Trophoblast cell (in vitro differentiated cells and primary cell): ENCODE measurements at regions not wholly inside any gene's neighbourhood (a gene's known extent, or its start where the extent isn't known, plus 50 kb on each side); places are given as distances from the start of the nearest gene placed in this dataset.
A peak's percentile ranks its signal among the peaks of the same experiment; 100 is the strongest.

Source experiments
- DNase-seq, 2 donors: peaks; one replicate each; pipeline ENCODE4 v3.0.0-alpha.2; 2016
- H2AFZ ChIP-seq: 2 replicates; pipeline ENCODE4 v1.6.1; 2013; ENCODE audit warnings: low read length, moderate library complexity, mild to moderate bottlenecking; ENCODE audit not compliant: insufficient read depth, poor library complexity
- H2AK5ac ChIP-seq: 2 replicates; pipeline ENCODE4 v1.6.1; 2013; ENCODE audit warnings: mild to moderate bottlenecking, low read length
- H2BK120ac ChIP-seq: 2 replicates; pipeline ENCODE4 v1.6.1; 2013; ENCODE audit warnings: low read length, mild to moderate bottlenecking, moderate library complexity; ENCODE audit not compliant: insufficient read depth, poor library complexity
- H2BK12ac ChIP-seq: 2 replicates; pipeline ENCODE4 v1.6.1; 2013; ENCODE audit warnings: mild to moderate bottlenecking, low read length, moderate library complexity
- H2BK5ac ChIP-seq: 2 replicates; pipeline ENCODE4 v1.6.1; 2013; ENCODE audit warnings: low read length, low read depth, moderate library complexity, mild to moderate bottlenecking; ENCODE audit not compliant: poor library complexity
- H3K14ac ChIP-seq: 2 replicates; pipeline ENCODE4 v1.6.1; 2013; ENCODE audit warnings: mild to moderate bottlenecking, low read length
- H3K18ac ChIP-seq: 2 replicates; pipeline ENCODE4 v1.6.1; 2013; ENCODE audit warnings: mild to moderate bottlenecking, low read length
- H3K23ac ChIP-seq: 2 replicates; pipeline ENCODE4 v1.6.1; 2013; ENCODE audit warnings: low read length
- H3K27ac ChIP-seq: 2 replicates; pipeline ENCODE4 v1.5.1; 2013; ENCODE audit warnings: low read depth, mild to moderate bottlenecking, inconsistent platforms, low read length, moderate library complexity
- H3K27me3 ChIP-seq: 2 replicates; pipeline ENCODE4 v1.6.1; 2013; ENCODE audit warnings: inconsistent platforms, mild to moderate bottlenecking, low read length, moderate library complexity; ENCODE audit not compliant: insufficient read depth
- H3K36me3 ChIP-seq, 2 experiments: 1 replicate in 1 of 2; 2 replicates in 1 of 2; pipeline ENCODE4 v1.6.1; 2013; ENCODE audit warnings: low read length in 2 of 2, mild to moderate bottlenecking in 2 of 2, moderate library complexity in 1 of 2; ENCODE audit not compliant: insufficient read depth in 2 of 2, control insufficient read depth in 1 of 2
- H3K4ac ChIP-seq: 2 replicates; pipeline ENCODE4 v1.6.1; 2013; ENCODE audit warnings: low read depth, mild to moderate bottlenecking, low read length, moderate library complexity
- H3K4me1 ChIP-seq, 2 experiments: 1 replicate in 1 of 2; 2 replicates in 1 of 2; pipeline ENCODE4 v1.6.1; 2013; ENCODE audit warnings: low read length in 2 of 2, mild to moderate bottlenecking in 2 of 2, moderate library complexity in 1 of 2; ENCODE audit not compliant: insufficient read depth in 2 of 2, control insufficient read depth in 1 of 2
- H3K4me2 ChIP-seq: 2 replicates; pipeline ENCODE4 v1.6.1; 2013; ENCODE audit warnings: inconsistent platforms, mild to moderate bottlenecking, low read length, moderate library complexity
- H3K4me3 ChIP-seq: 2 replicates; pipeline ENCODE4 v1.5.1; 2013; ENCODE audit warnings: mild to moderate bottlenecking, low read depth, low read length, inconsistent platforms
- H3K79me1 ChIP-seq: one replicate; pipeline ENCODE4 v1.6.1; 2013; ENCODE audit warnings: low read length
- H3K79me2 ChIP-seq: 2 replicates; pipeline ENCODE4 v1.6.1; 2013; ENCODE audit warnings: low read length, mild to moderate bottlenecking; ENCODE audit not compliant: control insufficient read depth, insufficient read depth, poor library complexity
- H3K9ac ChIP-seq: 2 replicates; pipeline ENCODE4 v1.6.1; 2013; ENCODE audit warnings: mild to moderate bottlenecking, low read length
- H3K9me3 ChIP-seq: 2 replicates; pipeline ENCODE4 v1.6.1; 2013; ENCODE audit warnings: low read depth, mild to moderate bottlenecking, control low read depth, inconsistent platforms, low read length; ENCODE audit not compliant: insufficient read depth
- H4K12ac ChIP-seq: 2 replicates; pipeline ENCODE4 v1.6.1; 2013; ENCODE audit warnings: low read depth, mild to moderate bottlenecking, low read length, moderate library complexity
- H4K8ac ChIP-seq: 2 replicates; pipeline ENCODE4 v1.6.1; 2013; ENCODE audit warnings: low read depth, mild to moderate bottlenecking, low read length, moderate library complexity
- H4K91ac ChIP-seq: one replicate; pipeline ENCODE4 v1.6.1; 2013; ENCODE audit warnings: low read depth, mild to moderate bottlenecking, low read length, moderate library complexity
- WGBS: extraction: QIAGEN DNeasy Blood & Tissue Kit; methylation state at CpG from one replicate; pipeline ENCODE4 v1.1.7; 2013; ENCODE audit warnings: missing lambda C conversion rate; ENCODE audit not compliant: insufficient read length, insufficient coverage; ENCODE audit errors: extremely low coverage; 5-methylcytosine and 5-hydroxymethylcytosine counted together

GRCh38 chr11:106395716-106396349 is 318.4 kb downstream of the AASDHPPT start:
- H2AFZ ChIP-seq: no peak overlapping the region
- peak; percentile 51 to 60 for DNase-seq
- no peak overlapping the region for H3K4me2 ChIP-seq
- no peaks in the 10 kb centered on the region for H3K79me2 ChIP-seq
- no peak overlapping the region for H4K12ac ChIP-seq
- no CpG with 5 or more reads among the region's 10 CpGs for WGBS
- no peak overlapping the region for H4K91ac ChIP-seq
- H3K9me3 ChIP-seq: peaks cover 4% of the 10 kb centered on the region
- no peak overlapping the region for H3K14ac ChIP-seq
- no peak overlapping the region for H3K4me3 ChIP-seq
- H3K27me3 ChIP-seq: no peaks in the 10 kb centered on the region
- H3K4ac ChIP-seq: no peak overlapping the region
- no peak overlapping the region for H2BK120ac ChIP-seq
- H3K27ac ChIP-seq: no peak overlapping the region
- peaks cover 0 to 4% of the 10 kb centered on the region in 2 experiments for H3K36me3 ChIP-seq
- no peak overlapping the region for H2AK5ac ChIP-seq
- peaks cover 6 to 16% of the 10 kb centered on the region in 2 experiments for H3K4me1 ChIP-seq
- peaks cover 3% of the 10 kb centered on the region for H3K79me1 ChIP-seq
- H3K9ac ChIP-seq: no peak overlapping the region
- H2BK5ac ChIP-seq: no peak overlapping the region
- no peak overlapping the region for H2BK12ac ChIP-seq
- no peak overlapping the region for H3K23ac ChIP-seq
- no peak overlapping the region for H3K18ac ChIP-seq
- H4K8ac ChIP-seq: no peak overlapping the region

- H3K14ac ChIP-seq: peak overlapping the region; percentile 29
- no peak overlapping the region for H2AK5ac ChIP-seq
- H3K79me1 ChIP-seq: peaks cover 3% of the 10 kb centered on the region
- no peak overlapping the region for H2AFZ ChIP-seq
- no peak overlapping the region for H3K23ac ChIP-seq
- H3K18ac ChIP-seq: no peak overlapping the region
- H2BK5ac ChIP-seq: no peak overlapping the region
- H2BK120ac ChIP-seq: no peak overlapping the region
- no peak overlapping the region for H3K9ac ChIP-seq
- peak overlapping the region; percentile 20 for H4K91ac ChIP-seq
- no peak overlapping the region for H2BK12ac ChIP-seq
- peaks cover 3 to 11% of the 10 kb centered on the region in 2 experiments for H3K4me1 ChIP-seq
- H3K27me3 ChIP-seq: no peaks in the 10 kb centered on the region
- peak overlapping the region; percentile 48 for H3K27ac ChIP-seq
- peaks cover 0 to 4% of the 10 kb centered on the region in 2 experiments for H3K36me3 ChIP-seq
- no peak overlapping the region for H3K4ac ChIP-seq
- no peaks in the 10 kb centered on the region for H3K79me2 ChIP-seq
- no peak for DNase-seq
- no peak overlapping the region for H3K4me2 ChIP-seq
- no CpG with 5 or more reads among the region's 9 CpGs for WGBS
- H3K9me3 ChIP-seq: peaks cover 4% of the 10 kb centered on the region
- H3K4me3 ChIP-seq: no peak overlapping the region
- H4K12ac ChIP-seq: no peak overlapping the region
- peak overlapping the region; percentile 8 for H4K8ac ChIP-seq
Observed at GRCh38 chr11:106397787-106398501, 320.5 kb downstream of the AASDHPPT start.

- H2AK5ac ChIP-seq: no peak overlapping the region
Observed at GRCh38 chr11:106398502-106399075, 321.1 kb downstream of the AASDHPPT start.

GRCh38 chr11:106399076-106399511 is 321.6 kb downstream of the AASDHPPT start:
- no peak overlapping the region for H2BK120ac ChIP-seq
- no peak overlapping the region for H2AK5ac ChIP-seq
- no peak overlapping the region for H3K4me3 ChIP-seq
- no peak overlapping the region for H3K4me2 ChIP-seq
- H3K9ac ChIP-seq: no peak overlapping the region
- no peak overlapping the region for H3K14ac ChIP-seq
- peaks cover 3% of the 10 kb centered on the region for H3K79me1 ChIP-seq
- peaks cover 4% of the 10 kb centered on the region for H3K9me3 ChIP-seq
- H2BK5ac ChIP-seq: no peak overlapping the region
- H3K23ac ChIP-seq: no peak overlapping the region
- no peaks in the 10 kb centered on the region for H3K79me2 ChIP-seq
- H3K4me1 ChIP-seq: peaks cover 3 to 11% of the 10 kb centered on the region in 2 experiments
- no peak overlapping the region for H3K4ac ChIP-seq
- no peaks in the 10 kb centered on the region for H3K27me3 ChIP-seq
- no peak overlapping the region for H4K8ac ChIP-seq
- H4K91ac ChIP-seq: no peak overlapping the region
- WGBS: no CpG with 5 or more reads among the region's 3 CpGs
- no peak overlapping the region for H2AFZ ChIP-seq
- DNase-seq: peak; percentile 21 to 50
- H2BK12ac ChIP-seq: no peak overlapping the region
- peaks cover 0 to 4% of the 10 kb centered on the region in 2 experiments for H3K36me3 ChIP-seq
- H4K12ac ChIP-seq: no peak overlapping the region
- H3K18ac ChIP-seq: no peak overlapping the region
- no peak overlapping the region for H3K27ac ChIP-seq

More at GRCh38 chr11:106398502-106399075, 321.1 kb downstream of the AASDHPPT start:
- Histone ChIP-seq H3K4me2 (no peak overlapping the region), H3K36me3 (peaks cover 0 to 4% of the 10 kb centered on the region in 2 experiments), H3K79me2 (no peaks in the 10 kb centered on the region), H4K12ac (no peak overlapping the region), H3K9ac (no peak overlapping the region), H2BK5ac (no peak overlapping the region), H3K4me3 (no peak overlapping the region), H3K27ac (peak overlapping the region; percentile 48), H3K27me3 (no peaks in the 10 kb centered on the region), H2AFZ (no peak overlapping the region), H3K79me1 (peaks cover 3% of the 10 kb centered on the region), H3K23ac (no peak overlapping the region), H4K8ac (peak overlapping the region; percentile 8), H3K4me1 (peaks cover 3 to 11% of the 10 kb centered on the region in 2 experiments), H3K4ac (no peak overlapping the region), H2BK120ac (no peak overlapping the region), H3K9me3 (peaks cover 4% of the 10 kb centered on the region), H2BK12ac (no peak overlapping the region), H3K18ac (no peak overlapping the region), H3K14ac (peak overlapping the region; percentile 29), H4K91ac (peak overlapping the region; percentile 20)
- WGBS: no CpG with 5 or more reads among the region's 5 CpGs
- no peak for DNase-seq
